Activated CD8-positive, alpha-beta memory T cell treated with anti-CD3 and anti-CD28 coated beads for 1 hour (primary cell): ENCODE measurements at regions not wholly inside any gene's neighbourhood (a gene's known extent, or its start where the extent isn't known, plus 50 kb on each side); places are given as distances from the start of the nearest gene placed in this dataset.
"Not testable (repeated sequence)": the region's sequence is repeated elsewhere in the genome, so short reads cannot be mapped to it uniquely, and the experiment has no call there.

ENCODE experiments used
- DNase-seq, 2 donors: peaks; one replicate each; pipeline ENCODE4 v3.0.0-alpha.2; 2020; ENCODE audit warnings: low read depth in 1 of 2; ENCODE audit errors: extremely low read depth in 1 of 2

DNA sequence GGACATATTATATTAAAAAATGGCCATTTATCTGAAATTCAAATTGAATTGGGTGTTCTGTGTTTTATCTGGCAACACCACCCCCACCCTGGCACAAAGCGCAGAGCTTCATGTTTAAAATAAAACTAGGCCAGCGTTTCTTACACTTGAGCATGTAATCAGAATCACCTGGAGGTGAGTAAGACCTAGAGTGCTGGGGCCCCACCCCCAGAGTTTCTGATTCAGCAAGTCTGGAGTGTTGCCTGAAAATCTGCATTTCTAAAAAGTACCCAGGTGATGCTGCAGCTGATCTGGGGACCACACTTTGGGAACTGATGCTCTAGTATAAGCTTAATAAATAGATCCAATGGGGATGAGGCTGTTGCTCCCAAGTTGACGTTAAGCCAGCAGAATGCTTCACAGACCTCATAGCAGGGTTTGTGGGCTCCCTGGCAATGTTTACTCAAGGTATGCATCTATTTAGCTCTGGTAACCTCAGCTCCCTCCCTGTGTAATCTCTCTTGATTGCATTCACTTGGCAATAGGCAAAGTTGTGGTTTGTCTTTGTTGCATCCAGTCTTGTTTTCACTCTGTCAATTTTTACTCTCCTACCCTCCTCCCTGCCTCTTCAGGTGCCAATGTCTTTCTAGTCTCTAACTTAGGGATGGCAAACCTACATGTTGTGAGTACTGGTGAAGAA, 99.8 kb upstream of the TEX13D start:
- DNase-seq = no peak

DNA sequence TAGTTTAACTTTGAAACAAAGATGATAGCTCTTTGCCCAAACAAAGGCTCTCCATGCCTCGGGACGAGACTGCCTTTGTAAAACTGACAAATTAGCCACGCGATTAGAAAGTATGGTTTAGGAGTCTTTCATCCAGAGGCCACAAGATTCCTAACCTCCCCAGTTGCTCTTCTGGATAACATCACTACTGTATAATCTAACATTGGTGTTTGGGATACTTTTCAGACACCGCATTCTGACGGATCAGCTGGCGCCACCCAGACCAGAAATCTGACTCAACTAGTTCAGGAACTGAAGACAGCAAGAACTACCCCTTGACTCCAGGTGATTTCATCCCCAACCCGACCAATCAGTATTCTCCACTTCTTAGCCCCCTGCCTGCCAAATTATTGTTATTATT, 98.1 kb upstream of the TEX13D start:
- no peak for DNase-seq

DNA sequence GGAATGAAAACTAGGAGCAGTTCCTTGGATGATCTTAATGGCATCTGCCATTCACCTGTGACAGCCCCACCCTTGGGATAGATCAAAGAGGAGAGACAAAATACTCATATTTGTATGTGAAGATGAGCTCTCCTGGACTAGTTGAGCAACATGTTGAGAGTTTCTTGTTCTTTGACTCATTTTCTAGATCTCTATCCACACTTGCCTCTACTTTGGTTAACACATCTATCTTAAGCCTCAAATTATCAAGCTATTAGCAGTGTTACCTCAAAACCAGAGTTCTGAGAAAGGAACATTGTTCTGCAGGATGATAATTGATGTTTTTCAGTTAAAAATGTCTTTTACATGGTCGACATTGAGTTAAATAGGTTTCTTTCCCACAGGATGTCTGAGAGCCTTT, 94.2 kb upstream of the TEX13D start:
- no peak for DNase-seq

DNA sequence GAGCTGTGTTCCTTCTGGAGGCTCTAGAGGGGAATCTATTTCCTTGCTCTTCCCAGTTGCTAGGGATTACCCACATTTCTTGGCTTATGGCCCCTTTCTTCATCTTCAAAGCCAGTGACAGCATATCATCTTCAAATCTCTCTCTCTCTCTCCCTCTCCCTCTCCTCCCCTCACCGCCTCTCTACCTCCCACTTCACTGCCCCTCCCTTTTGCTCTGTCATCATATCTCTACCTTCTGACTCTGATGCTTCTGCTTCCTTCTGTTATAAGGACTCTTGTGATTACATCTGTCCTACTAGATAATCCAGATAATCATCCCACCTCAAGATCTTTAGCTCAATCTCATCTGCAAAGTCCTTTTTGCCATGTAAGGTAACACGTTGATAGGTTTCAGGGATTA, 93.1 kb upstream of the TEX13D start:
- DNase-seq = no peak

DNA sequence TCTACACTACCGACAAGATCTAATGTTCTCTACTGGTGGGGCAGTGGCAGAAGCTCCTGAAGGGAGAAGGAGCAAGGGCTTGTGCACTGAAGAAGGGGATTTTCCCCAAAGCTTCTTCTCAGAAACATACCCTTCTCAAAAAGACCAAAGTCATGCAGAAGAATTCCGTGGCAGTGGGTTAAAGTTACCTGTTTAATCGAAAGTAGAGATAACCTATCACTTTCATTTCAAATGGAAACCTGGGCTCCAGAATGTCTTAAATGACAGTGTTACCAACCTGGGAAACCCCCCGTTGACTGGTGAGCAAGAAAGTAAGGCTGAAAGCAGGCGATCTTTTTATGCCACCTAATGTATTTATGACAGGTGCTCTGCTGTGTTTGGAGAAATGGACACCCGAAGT, 92.5 kb upstream of the TEX13D start:
- no peak for DNase-seq

DNA sequence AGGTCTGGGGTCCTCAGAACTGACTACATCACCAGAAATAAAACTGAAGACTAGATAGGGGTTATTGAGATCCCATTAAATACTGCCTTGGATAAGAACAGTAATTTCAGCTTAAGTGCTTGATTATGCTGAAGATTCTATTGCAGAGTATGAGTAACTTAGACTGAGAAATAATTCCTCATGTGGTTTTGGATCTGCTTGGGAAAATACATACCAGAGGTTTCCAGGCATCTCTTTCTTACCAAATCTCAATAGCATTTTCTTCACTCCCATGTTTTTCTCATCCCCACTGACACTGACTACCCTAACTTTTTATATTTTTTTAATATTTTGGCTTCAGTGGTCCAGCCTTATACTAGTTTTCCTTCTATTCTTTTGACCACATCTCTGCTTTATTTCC, 92.0 kb upstream of the TEX13D start:
- no peak for DNase-seq

DNA sequence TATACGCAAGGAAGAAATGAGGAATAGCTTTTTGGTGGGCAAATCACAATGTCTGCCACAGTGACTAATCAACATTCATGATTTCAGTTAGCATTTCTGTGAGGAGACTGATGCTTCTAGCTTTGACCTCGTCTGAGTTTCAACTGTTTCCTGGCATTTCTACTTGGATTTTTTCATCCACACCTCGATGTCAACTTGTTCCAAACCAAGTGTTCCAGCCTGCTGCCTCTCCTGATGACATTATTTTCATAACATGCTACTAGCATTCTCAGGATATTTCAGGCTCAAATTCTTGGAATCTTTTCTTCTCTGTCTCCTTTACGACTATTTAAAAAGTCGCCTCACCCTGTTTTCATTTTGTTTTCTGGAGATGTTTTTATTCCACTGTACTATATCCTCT, 90.3 kb upstream of the TEX13D start:
- DNase-seq = no peak

DNA sequence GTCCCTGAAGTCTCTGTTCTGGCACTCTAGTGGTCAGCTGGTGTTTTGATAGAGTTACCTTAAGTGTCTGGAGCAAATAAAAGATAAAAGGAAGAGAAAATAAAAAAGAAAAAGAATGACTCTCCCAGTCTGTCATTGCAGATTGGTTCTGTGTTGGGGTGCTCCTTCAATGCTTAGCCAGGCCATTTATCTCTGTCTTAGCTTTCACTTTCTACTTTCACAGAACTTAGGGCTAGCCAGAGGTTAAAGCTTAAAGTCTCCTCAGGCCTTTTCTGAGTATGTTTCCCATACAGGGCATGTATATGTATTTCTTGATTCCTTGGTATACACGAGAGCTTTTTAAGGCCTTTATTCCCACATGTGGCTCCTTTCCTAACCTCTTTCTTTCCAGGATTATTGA, 83.1 kb upstream of the TEX13D start:
- DNase-seq = no peak

DNA sequence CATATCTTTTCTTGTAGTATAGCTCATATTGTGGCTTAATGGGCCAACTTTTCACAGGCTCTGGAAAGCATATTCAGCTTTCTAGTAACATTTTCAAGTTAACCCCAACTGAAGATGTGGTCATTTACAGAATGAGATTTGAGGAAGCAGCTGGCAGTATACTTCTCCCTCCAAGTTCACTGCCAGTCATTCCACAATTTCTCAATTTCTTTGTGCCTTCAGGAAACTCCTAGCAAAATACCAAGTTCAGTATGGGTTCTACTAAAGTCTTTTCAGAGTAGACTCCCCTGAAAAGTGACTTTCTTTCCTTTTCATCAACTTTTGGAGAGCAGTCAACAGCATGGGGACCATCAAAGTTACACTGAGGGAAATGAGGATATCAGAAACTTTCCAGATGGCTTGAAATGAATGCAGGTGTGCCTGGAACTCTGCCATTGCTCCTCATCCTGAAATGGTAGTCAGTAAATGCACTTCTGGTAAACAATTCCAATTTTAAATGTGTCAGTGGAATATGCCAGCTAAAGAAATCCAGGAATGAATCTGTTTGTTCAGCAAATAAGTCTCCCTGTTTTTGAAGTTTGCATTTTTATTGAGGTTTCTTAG, 81.5 kb upstream of the TEX13D start:
- no peak for DNase-seq

DNA sequence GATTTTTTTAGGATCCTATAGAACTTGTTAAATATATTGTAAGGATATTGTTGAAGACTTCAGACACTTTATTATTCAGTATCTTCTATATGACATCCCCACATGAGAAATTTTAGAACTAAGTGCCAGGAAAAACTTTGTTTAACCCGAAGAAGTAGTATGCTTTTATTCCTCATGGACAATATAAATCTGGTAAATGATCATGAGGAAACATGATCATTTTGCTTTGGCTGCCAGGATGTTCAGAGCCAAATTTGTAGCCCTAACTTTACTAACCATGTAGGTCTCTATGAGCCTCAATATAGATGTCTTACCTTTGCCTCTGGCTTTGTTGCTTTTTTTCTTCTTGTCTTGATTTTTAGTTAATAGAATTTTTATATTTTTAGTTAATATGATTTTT, 77.8 kb upstream of the TEX13D start:
- no peak for DNase-seq

DNA sequence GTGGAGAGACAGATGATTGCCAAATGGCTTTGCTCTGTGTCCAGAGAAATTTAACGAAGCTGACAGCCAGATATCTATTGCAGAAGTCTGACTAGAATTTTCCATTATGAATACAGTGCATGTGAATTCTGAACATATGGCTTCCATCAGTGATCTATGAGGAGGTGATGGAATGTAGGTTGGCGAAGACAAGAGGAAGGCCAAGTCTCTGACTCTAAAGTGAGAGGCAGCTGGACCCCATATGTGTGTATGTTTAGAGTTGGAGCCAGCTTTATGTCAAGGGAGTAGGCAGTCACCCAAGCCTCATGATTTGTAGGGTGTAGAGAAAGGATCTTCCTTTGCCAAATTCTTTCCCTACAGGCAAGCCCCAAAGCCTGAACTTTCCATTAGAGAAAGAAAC, 76.2 kb upstream of the TEX13D start:
- DNase-seq = no peak

DNA sequence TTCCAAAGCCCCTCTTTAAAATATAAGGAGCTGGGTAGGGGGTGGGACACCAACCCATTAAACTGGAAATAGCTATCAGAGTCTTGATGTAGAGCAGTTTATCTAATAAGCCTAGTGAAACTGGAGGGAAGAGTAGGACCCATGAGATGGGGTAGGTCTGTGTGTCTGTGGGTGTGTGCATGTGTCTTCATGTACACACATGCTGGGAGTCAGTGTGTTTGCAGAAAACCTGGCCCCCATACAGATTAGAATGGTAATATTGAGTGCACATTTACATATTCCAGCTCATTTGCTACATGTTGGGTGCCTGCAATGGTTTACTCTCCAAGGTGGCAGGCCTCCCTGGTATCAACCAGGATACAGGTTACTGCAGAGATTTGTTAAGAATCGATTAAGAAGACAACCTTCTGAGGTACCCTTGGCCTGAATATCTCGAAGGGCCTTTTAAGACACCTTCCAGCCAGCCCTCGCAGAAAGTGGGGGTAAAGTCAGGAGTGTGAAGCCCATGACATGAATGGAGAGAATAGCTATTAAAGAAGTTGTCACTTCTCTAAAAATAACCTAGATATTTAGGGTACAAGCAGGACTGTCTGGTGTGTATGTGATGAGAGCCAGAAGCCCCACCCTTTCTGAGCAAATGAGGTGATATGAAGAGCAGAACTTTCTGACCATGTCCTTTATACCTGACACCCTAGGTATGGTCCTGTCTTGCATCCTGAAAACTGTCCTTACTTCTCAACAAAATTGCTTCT, 75.7 kb upstream of the TEX13D start:
- no peak for DNase-seq

DNA sequence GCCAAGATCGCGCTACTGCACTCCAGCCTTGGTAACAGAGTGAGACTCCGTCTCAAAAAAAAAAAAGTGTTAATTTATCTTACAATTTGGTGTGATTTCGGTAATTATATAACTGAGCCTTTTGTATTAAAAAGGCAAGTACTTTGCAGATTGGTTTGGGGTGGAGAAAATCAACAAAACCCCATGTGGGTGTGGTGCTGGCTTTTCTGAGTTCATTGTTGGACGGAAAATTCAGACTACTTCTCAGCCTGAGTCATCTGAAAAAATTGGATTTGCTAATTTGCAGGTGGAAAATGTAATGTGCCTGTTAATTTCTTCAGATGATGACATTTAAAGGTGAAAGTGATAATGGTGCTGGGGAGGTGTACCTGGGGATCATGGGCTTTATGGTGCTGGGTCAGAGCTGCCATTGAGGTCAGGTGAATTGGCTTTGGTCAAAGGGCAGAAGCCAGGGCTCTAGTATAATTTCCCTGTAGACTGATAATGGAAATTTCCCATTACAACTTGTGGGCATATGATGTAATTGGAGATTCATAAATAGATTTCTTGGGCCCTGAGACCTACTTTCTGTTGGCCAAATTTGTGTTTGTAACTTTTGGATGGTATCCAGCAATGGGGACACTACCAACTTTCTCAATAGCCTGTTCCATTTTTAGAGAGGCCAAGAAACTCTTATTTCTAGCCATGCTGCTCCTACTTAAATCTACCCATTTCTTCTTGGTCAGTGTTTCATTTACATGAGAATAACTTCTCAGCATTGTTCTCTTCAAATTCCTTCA, 74.3 kb upstream of the TEX13D start:
- DNase-seq = no peak

DNA sequence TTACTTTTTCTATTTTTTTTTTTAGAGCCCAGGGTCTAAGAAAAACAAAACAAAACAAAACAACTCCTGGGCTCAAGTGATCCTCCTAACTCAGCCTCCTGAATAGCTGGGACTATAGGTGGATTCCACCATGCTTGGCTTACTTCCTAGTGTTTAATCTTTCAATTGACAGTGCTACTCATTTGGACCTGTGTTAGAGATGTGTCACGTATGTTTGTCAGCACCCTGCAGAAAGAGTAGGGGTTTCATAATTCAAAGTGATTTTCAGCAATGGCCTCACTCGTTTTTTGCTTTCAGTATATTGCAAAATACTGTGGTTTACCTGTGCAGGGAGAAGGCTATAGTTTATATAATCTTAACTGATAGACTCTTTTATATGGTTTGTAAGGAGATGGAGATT, 71.6 kb upstream of the TEX13D start:
- DNase-seq = no peak

DNA sequence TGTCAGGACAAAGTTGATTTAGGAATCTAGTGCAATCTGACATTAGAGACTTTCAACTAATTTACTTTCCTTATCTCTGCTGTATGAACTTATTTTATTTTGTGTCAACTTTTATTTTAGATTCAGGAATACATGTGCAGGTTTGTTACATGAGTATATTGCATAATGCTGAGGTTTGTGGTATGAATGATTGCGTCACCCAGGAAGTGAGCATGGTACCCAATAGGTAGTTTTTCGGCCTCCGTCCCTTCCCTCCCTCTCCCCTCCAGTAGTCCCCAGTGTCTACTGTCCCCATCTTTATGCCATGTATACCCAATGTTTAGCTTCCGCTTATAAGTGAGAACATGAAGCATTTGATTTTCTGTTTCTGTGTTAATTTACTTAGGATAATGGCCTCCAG, 68.7 kb upstream of the TEX13D start:
- no peak for DNase-seq

DNA sequence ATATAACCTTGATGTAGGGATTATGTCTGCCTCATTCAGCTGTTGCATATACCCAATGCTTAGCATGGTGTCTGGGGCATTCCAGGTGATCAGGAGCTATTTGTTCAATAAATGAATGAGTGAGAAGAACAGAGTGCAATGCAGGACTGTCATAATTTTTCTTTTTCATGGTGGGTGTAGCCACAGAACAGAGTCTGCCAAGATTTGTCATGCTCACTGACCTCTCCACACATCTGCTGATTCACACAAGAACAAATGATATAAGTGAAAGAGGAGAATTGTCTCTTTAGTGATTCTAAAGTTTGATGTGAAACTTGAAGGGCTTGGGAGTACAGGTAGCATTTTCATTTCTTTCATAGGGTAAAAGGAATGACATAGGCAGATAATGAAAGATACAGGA, 64.4 kb upstream of the TEX13D start:
- no peak for DNase-seq

DNA sequence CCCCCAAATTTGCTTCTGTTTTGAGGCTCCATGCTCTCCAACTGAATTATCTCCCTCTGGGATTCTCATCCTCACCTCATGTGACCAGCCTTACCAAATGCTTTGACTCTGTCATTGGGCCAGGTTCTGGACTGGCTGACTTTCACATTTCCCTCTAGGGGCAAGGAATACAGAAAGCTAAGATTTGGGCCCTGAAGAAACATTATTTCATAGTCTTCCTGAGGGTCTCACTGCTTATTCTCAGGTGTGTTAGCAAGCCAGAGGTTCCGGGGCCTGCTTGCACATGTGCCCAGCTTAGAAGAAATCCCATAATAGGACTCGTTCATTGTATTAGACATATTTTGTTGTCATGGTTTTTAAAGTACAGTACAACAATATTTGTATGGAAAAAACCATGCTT, 62.6 kb upstream of the TEX13D start:
- DNase-seq = no peak

DNA sequence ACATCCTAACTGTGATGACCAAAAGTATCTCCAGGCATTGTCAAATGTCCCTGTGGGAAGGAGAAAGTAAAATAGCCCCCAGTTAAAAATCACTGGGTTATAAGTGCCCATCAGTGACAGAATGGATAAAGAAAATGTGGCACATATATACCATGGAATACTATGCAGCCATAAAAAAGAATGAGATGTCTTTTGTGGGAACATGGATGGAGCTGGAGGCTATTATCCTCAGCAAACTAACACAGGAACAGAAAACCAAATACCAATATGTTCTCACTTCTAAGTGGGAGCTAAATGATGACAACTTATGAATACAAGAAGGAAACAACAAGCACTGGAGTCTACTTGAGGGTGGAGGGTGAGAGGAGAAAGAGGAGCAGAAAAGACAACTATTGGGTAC, 60.9 kb upstream of the TEX13D start:
- DNase-seq = not testable (repeated sequence)

DNA sequence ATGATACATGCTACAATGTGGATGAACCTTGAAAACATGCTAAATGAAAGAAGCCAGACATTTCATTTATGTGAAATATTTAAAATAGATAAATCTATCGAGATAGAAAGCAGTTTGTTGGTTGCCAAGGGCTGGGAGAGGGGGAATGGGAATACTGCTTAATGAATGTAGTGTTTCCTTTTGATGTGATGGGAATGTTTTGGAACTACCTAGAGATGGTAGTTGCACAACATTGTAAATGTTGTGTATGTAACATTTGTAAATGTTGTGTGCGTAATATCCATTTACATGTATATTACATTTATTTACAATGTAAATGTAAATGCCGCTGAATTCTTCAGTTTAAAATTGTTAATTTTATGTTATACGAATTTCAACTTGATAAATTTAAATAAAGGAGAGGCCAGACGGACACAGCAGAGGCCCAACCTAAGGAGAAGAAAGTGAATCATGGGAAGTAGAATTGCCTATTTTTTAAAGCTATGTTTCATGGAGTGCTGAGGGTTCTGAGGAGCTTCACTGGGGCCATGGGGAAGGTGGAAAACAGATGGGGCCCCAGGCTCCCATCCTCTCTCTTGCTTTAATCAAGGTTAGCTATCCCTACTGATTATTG, 60.0 kb upstream of the TEX13D start:
- DNase-seq = no peak

DNA sequence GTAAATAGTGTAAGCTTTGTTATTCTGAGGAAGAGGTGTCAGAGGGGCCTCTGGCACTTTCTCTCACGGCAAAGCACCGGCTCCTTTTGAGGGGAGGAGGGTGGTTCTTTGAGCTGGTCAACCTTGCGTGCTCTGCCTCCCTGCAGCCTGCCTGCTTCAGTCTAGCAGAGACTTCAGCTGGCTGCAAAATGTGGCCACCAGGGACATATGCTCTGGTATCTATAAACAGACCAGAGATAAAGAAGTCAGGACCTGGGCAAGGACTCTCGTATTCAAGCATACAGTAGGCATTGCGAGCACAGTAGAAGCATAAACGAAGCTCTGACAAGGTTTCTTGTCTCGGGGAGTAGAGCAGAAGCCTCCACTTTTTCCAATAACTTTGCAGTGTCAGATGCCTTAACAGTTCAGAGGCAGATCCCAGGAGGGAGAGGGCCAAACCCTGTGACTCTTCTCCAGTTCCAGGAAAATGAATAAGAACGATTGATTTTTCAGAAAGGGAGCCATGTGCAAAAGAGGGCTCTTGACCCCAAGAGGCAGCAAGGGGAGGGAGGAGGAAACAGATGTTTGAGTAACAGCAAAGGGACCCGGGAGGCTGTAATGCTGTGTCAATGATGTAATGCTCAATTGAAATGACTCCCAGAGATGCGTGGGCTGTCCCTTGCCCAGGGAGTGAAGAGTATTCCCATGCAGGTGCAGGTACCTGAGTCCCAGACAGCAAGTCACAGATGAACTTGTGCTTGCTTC, 57.9 kb upstream of the TEX13D start:
- no peak for DNase-seq
